T-cell (primary cell): ENCODE measurements at regions not wholly inside any gene's neighbourhood (a gene's known extent, or its start where the extent isn't known, plus 50 kb on each side); places are given as distances from the start of the nearest gene placed in this dataset.

Experiments
- ATAC-seq, 4 experiments: fragments of 200-7000 bp in 3 of 4; fragments of 150-1000 bp in 1 of 4; cut with Tn5 transposase; replicated peaks in 1 of 4; 1 replicate in 3 of 4; 2 replicates in 1 of 4; pipeline ENCODE4 v1.10.0; 2021; ENCODE audit warnings: moderate library complexity in 3 of 4, mild to moderate bottlenecking in 2 of 4, moderate number of reproducible peaks in 1 of 4
- CTCF ChIA-PET, 2 donors: fragments of 300-600 bp; sonication (Branson Sonifier 250); formaldehyde crosslinking; loops; one replicate each; lab custom pipeline; 2022; ENCODE audit warnings: antibody characterized with exemption in 2 of 2; lab: Charles Lee
- POLR2A ChIA-PET, 2 donors: fragments of 300-600 bp; sonication (Branson Sonifier 250); formaldehyde crosslinking; loops; one replicate each; lab custom pipeline; 2022; ENCODE audit warnings: antibody characterized with exemption in 2 of 2; lab: Charles Lee
- DNase-seq, 35 experiments: peaks; one replicate each; pipeline versions ENCODE4 v3.0.0 to v3.0.0-alpha.2; 2013 to 2023
- H3K27ac ChIP-seq: one replicate; pipeline ENCODE4 v1.5.1; 2013; ENCODE audit warnings: low read length
- H3K27me3 ChIP-seq, 2 experiments: replicated peaks in 1 of 2; 1 replicate in 1 of 2; 2 replicates in 1 of 2; pipeline versions ENCODE4 v1.6.1 to v1.7.0; 2013; ENCODE audit warnings: low read length in 1 of 2, mixed read lengths in 1 of 2; ENCODE audit not compliant: control insufficient read depth in 2 of 2, insufficient read depth in 2 of 2; ENCODE audit errors: extremely low read depth in 1 of 2
- H3K36me3 ChIP-seq, 2 donors: 1 replicate in 1 of 2; 2 replicates in 1 of 2; pipeline versions ENCODE4 v1.6.1 to v1.7.0; 2013; ENCODE audit warnings: low read length in 1 of 2; ENCODE audit not compliant: control insufficient read depth in 2 of 2, insufficient read depth in 1 of 2; ENCODE audit errors: extremely low read depth in 1 of 2
- H3K4me1 ChIP-seq, 2 experiments: 1 replicate in 1 of 2; 2 replicates in 1 of 2; pipeline versions ENCODE4 v1.6.1 to v1.7.0; 2013; ENCODE audit warnings: low read length in 2 of 2, mixed read lengths in 1 of 2; ENCODE audit not compliant: insufficient read depth in 2 of 2, control insufficient read depth in 1 of 2; ENCODE audit errors: extremely low read depth in 1 of 2
- H3K4me3 ChIP-seq, 2 donors: 1 replicate in 1 of 2; 2 replicates in 1 of 2; pipeline versions ENCODE4 v1.5.1 to v1.7.0; 2013; ENCODE audit warnings: mild to moderate bottlenecking in 2 of 2, low read length in 1 of 2, moderate library complexity in 1 of 2; ENCODE audit not compliant: control insufficient read depth in 1 of 2; ENCODE audit errors: extremely low read depth in 1 of 2
- H3K9me3 ChIP-seq: 2 replicates; pipeline ENCODE4 v1.7.0; 2013
- H3K27ac Mint-ChIP-seq, 2 donors: one replicate each; pipeline ENCODE4 v1.8.0; 2020 to 2021; ENCODE audit warnings: mild to moderate bottlenecking in 2 of 2, mixed read lengths in 2 of 2
- H3K27me3 Mint-ChIP-seq, 2 donors: one replicate each; pipeline ENCODE4 v1.8.0; 2021 to 2022; ENCODE audit warnings: mixed read lengths in 2 of 2
- H3K36me3 Mint-ChIP-seq: one replicate; pipeline ENCODE4 v1.8.0; 2021; ENCODE audit warnings: mixed read lengths
- H3K4me1 Mint-ChIP-seq, 3 donors: one replicate each; pipeline ENCODE4 v1.8.0; 2020 to 2022; ENCODE audit warnings: mixed read lengths in 3 of 3, mild to moderate bottlenecking in 1 of 3
- H3K4me3 Mint-ChIP-seq, 3 donors: one replicate each; pipeline ENCODE4 v1.8.0; 2020 to 2022; ENCODE audit warnings: mild to moderate bottlenecking in 3 of 3, mixed read lengths in 3 of 3, moderate library complexity in 3 of 3
- H3K9me3 Mint-ChIP-seq, 3 donors: one replicate each; pipeline ENCODE4 v1.8.0; 2020 to 2022; ENCODE audit warnings: mixed read lengths in 3 of 3
- WGBS: methylation state at CpG from one replicate; pipeline ENCODE4 v1.1.5; 2013; ENCODE audit warnings: missing lambda C conversion rate; ENCODE audit not compliant: insufficient coverage; 5-methylcytosine and 5-hydroxymethylcytosine counted together

DNA sequence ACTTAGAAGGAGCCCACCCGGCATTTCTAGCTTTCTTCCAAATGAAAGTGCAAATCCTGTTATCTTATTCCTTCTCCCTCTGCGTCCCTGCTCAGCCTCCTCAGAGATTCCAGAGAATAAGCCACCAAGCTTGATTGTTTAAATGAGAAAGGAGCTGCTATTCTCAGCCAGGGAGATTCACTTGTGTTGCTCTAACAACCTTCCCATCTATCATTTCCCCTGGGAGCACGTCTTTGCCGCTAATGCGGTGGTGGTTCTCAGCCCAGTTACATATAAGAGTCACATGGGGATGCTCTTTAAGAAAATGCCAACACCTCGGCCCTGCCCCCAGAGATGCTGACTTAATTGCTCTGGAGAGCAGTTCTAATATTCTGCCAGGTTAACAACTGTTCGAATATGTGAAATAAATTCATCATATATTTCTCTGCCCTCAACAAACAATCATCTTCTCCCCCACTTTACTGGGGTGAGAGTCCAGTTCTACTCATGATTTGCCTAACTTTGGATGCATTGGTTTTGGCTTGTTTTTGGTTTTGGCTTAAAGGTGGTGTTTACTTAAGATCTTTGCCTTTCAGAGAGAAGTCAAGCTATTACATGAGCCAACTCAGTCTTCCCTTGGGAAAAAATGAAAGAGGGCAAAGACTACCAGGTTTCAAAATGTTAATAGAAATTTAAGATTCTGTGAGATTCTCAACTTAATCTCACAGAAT lies 213.9 kb downstream of the SEC16B start:
- H3K9me3 ChIP-seq, result no peaks in the 10 kb centered on the region
- ATAC-seq, result no peak
- no peak overlapping the region for H3K27ac Mint-ChIP-seq
- H3K27ac ChIP-seq, result no peak overlapping the region
- no peaks in the 10 kb centered on the region for H3K27me3 Mint-ChIP-seq
- H3K36me3 ChIP-seq, result no peaks in the 10 kb centered on the region
- POLR2A ChIA-PET, result no interaction called here
- no peaks in the 10 kb centered on the region for H3K27me3 ChIP-seq
- DNase-seq, result no peak
- H3K9me3 Mint-ChIP-seq, result peaks cover 8 to 18% (median 9%) of the 10 kb centered on the region in 3 donors
- no peak overlapping the region for H3K4me3 Mint-ChIP-seq
- H3K4me1 ChIP-seq, result no peaks in the 10 kb centered on the region
- no peaks in the 10 kb centered on the region for H3K4me1 Mint-ChIP-seq
- H3K36me3 Mint-ChIP-seq, result no peaks in the 10 kb centered on the region
- no peak overlapping the region for H3K4me3 ChIP-seq
- WGBS, result 67% methylated on average over 4 of the region's 7 CpGs
- CTCF ChIA-PET, result no interaction called here

DNA sequence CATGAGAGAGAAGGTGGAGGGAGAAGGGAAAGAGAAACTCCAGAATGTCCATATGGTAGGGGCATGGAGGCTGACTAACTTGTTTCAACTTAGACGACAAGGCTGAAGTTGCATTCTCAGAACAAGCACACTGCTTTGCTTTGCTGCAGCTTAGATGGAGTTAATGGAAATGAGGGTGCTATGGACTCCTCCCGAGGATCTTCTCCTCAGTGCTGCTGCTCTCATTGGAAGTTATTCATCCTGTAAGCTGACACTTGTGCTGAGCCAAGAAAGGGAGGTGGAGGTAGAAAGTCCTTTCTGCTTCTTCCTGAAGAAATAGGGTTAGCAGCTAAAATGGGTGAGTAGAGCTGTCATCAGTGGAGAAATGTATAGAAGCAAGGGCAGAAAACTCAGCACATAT lies 215.3 kb downstream of the SEC16B start:
- Histone ChIP-seq H3K4me3 (no peak overlapping the region), H3K27me3 (no peaks in the 10 kb centered on the region), H3K9me3 (no peaks in the 10 kb centered on the region), H3K36me3 (no peaks in the 10 kb centered on the region), H3K4me1 (no peaks in the 10 kb centered on the region), H3K27ac (no peak overlapping the region)
- ATAC-seq, result no peak
- Mint-ChIP-seq H3K27me3 (no peaks in the 10 kb centered on the region), H3K36me3 (no peaks in the 10 kb centered on the region), H3K9me3 (peaks cover 8 to 24% (median 9%) of the 10 kb centered on the region in 3 donors), H3K4me3 (no peak overlapping the region), H3K27ac (no peak overlapping the region), H3K4me1 (no peaks in the 10 kb centered on the region)
- WGBS, result 30% methylated on average over 2 of the region's 2 CpGs
- ChIA-PET CTCF (no interaction called here), POLR2A (no interaction called here)
- DNase-seq, result no peak

DNA sequence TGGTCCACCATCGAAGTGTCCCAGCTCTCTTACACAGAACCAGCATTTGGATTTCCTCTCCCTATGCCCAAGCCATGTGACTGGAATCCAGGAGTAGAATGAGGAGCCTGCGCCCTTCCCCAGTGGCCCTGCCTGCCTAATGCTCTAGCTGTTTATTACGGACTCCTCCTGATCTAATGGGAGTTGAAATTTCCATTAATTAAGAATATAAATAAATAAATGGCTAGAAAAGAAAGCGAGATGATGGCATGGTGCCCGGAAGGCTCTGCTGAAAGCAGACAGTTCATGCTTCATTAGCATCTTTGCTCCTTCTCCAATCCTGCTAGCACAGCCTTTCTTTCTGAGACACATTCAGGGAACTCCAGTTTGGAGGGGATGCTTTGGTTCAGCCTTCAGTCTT lies 216.2 kb downstream of the SEC16B start:
- ATAC-seq (no peak), DNase-seq (no peak)
- H3K4me3 Mint-ChIP-seq, result no peak overlapping the region
- ChIA-PET POLR2A (no interaction called here), CTCF (no interaction called here)
- Histone ChIP-seq H3K4me3 (no peak overlapping the region), H3K9me3 (no peaks in the 10 kb centered on the region), H3K4me1 (no peaks in the 10 kb centered on the region), H3K27me3 (no peaks in the 10 kb centered on the region), H3K36me3 (no peaks in the 10 kb centered on the region), H3K27ac (no peak overlapping the region)
- H3K9me3 Mint-ChIP-seq, result peaks cover 4 to 20% (median 5%) of the 10 kb centered on the region in 3 donors
- no peak overlapping the region for H3K27ac Mint-ChIP-seq
- no peaks in the 10 kb centered on the region for H3K36me3 Mint-ChIP-seq
- WGBS, result no CpG with 5 or more reads among the region's 5 CpGs
- H3K4me1 Mint-ChIP-seq, result no peaks in the 10 kb centered on the region
- no peaks in the 10 kb centered on the region for H3K27me3 Mint-ChIP-seq

DNA sequence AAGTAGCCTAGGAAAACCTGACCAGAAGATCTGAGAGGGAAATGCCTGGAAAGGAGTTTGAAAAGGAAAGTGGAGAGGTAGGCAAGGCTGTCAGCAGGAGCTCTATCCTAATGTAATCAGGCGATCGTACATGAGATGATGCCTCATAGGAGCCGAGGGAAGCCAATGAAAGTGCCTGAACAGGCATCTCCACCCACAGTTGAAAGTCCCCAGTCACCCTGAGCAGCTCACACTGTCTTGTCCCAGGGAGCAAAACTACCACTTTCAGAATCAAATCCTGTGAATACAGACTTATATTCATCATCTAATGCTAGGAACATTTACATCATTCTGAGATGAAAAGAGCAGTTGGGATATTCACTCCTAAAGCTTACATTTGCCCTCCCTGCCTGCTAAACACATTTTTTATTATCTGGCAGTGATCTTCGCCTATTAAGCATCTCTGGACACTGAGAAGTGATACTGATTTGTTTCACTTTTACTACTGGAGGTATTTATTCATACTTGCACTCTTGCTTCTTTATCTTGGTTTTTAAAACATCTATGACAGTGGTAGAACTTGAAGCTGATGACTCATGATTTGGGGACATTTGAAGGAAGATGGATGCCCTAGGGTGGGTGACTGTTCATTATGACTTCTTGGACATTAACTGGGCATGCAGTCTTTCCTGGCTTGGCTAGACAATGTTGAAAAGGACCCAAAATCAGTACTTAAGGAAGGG lies 221.6 kb downstream of the SEC16B start:
- no peaks in the 10 kb centered on the region for H3K27me3 Mint-ChIP-seq
- peaks cover 10 to 23% (median 17%) of the 10 kb centered on the region in 3 donors for H3K9me3 Mint-ChIP-seq
- Histone ChIP-seq H3K9me3 (no peaks in the 10 kb centered on the region), H3K27ac (no peak overlapping the region), H3K4me1 (no peaks in the 10 kb centered on the region), H3K27me3 (no peaks in the 10 kb centered on the region), H3K4me3 (no peak overlapping the region), H3K36me3 (no peaks in the 10 kb centered on the region)
- DNase-seq, result no peak
- no peaks in the 10 kb centered on the region for H3K4me1 Mint-ChIP-seq
- POLR2A ChIA-PET, result no interaction called here
- no peak overlapping the region for H3K4me3 Mint-ChIP-seq
- no peaks in the 10 kb centered on the region for H3K36me3 Mint-ChIP-seq
- no CpG with 5 or more reads among the region's 4 CpGs for WGBS
- no peak for ATAC-seq
- CTCF ChIA-PET, result no interaction called here
- no peak overlapping the region for H3K27ac Mint-ChIP-seq

DNA sequence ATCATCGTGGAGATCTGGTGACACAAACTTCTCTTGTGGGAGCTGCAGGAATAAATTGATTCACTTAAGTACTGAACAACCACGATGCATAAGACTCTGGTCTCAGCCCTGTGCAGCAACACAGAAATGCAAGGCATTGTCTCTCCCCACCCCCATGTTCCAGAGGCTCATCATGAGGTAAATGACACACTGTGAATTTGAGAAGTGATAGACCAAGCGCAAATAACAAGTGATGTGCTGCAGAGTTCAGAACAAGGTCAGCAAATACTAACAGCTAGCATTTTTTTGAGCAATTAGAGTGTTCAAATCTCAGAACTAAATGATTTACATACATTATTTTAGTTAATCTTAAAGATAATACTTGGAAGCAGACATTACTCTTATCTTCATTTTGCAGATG lies 223.7 kb downstream of the SEC16B start:
- ChIA-PET CTCF (no interaction called here), POLR2A (no interaction called here)
- H3K9me3 ChIP-seq, result no peaks in the 10 kb centered on the region
- H3K27ac ChIP-seq, result no peak overlapping the region
- no peaks in the 10 kb centered on the region for H3K36me3 ChIP-seq
- H3K4me3 ChIP-seq, result no peak overlapping the region
- no CpG with 5 or more reads among the region's 3 CpGs for WGBS
- Mint-ChIP-seq H3K27me3 (no peaks in the 10 kb centered on the region), H3K4me3 (no peak overlapping the region), H3K36me3 (no peaks in the 10 kb centered on the region), H3K9me3 (peaks cover 7 to 23% (median 12%) of the 10 kb centered on the region in 3 donors), H3K4me1 (no peaks in the 10 kb centered on the region), H3K27ac (no peak overlapping the region)
- ATAC-seq (no peak), DNase-seq (no peak)
- no peaks in the 10 kb centered on the region for H3K27me3 ChIP-seq
- H3K4me1 ChIP-seq, result no peaks in the 10 kb centered on the region

DNA sequence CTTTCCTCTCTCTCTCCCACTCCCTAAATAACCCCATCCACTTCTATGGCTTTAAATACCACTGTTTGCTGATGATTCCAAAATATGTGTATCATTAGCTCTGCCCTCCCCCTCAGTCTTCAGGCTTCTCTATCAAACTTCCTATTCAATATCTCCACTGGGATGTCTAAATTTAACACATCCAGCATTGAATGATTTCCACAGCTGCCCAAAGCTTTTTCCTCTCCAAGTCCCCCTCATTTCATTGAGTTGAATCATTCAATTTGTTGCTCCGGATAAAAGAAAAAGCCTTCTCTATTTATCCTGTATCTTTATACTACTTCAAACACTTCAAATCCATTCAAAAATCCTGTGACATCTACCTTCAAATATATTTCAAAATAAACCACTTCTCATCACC lies 225.0 kb downstream of the SEC16B start:
- H3K4me3 Mint-ChIP-seq, result no peak overlapping the region
- 90% methylated on average over 1 of the region's 1 CpG for WGBS
- H3K27me3 ChIP-seq, result no peaks in the 10 kb centered on the region

More for the DNA sequence above, 225.0 kb downstream of the SEC16B start:
- POLR2A ChIA-PET, result no interaction called here
- no peaks in the 10 kb centered on the region for H3K36me3 ChIP-seq
- no peaks in the 10 kb centered on the region for H3K27me3 Mint-ChIP-seq
- H3K27ac Mint-ChIP-seq, result no peak overlapping the region
- no peak overlapping the region for H3K27ac ChIP-seq
- H3K4me3 ChIP-seq, result no peak overlapping the region
- CTCF ChIA-PET, result no interaction called here
- H3K9me3 Mint-ChIP-seq, result peaks cover 7 to 16% (median 12%) of the 10 kb centered on the region in 3 donors
- ATAC-seq, result no peak
- H3K4me1 Mint-ChIP-seq, result no peaks in the 10 kb centered on the region
- H3K9me3 ChIP-seq, result no peaks in the 10 kb centered on the region
- DNase-seq, result no peak
- H3K4me1 ChIP-seq, result no peaks in the 10 kb centered on the region
- no peaks in the 10 kb centered on the region for H3K36me3 Mint-ChIP-seq
